ENCODE measurements at regions not wholly inside any gene's neighbourhood (a gene's known extent, or its start where the extent isn't known, plus 50 kb on each side); places are given as distances from the start of the nearest gene placed in this dataset.

DNA sequence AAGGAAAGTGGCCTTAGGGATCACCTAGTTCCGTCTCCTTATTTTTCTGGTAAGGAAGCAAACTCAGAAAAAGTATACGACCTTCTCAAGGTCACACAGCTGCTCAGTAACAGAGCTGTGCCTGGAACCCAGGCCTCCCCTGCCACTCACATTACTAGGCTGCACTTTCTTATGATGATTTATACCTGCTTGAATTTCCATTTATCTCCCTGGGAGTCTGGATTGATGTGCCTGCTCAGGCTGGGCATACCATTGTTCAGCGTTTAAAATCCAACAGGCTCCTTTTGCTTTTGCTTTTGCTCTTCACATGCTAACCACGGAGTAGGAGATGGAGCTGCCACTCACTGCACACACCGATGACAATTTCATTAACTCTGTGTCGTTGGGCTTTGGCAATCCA is 241.0 kb downstream of the OLFM4 start:
- peaks cover 0 to 8% of the 10 kb centered on the region in 2 experiments; a peak in 4 of 5 replicates for H3K9me3 Mint-ChIP-seq
- WGBS (ENCODE audit: extremely low coverage, insufficient read length, low lambda C conversion rate), result no CpG with 5 or more reads among the region's 6 CpGs
- DNase-seq, result no peak
- no peak overlapping the region for H2AK5ac ChIP-seq (ENCODE audit: insufficient read length, low read length)
- no peak overlapping the region for H2BK15ac ChIP-seq (ENCODE audit: low read depth, low read length)
- H2BK12ac ChIP-seq (ENCODE audit: insufficient read length, low read depth, low read length), result no peak overlapping the region
- H3K79me2 ChIP-seq (ENCODE audit: insufficient read depth, low read length), result no peaks in the 10 kb centered on the region
- H4K20me1 ChIP-seq (ENCODE audit: control insufficient read depth, insufficient read depth, insufficient read length), result no peaks in the 10 kb centered on the region
- no peak overlapping the region for H3K27ac ChIP-seq (ENCODE audit: insufficient read length, low read depth, low read length)
- no peak overlapping the region for H4K5ac ChIP-seq (ENCODE audit: insufficient read length, low read depth, low read length)
- TF ChIP-seq, protein P1, sequence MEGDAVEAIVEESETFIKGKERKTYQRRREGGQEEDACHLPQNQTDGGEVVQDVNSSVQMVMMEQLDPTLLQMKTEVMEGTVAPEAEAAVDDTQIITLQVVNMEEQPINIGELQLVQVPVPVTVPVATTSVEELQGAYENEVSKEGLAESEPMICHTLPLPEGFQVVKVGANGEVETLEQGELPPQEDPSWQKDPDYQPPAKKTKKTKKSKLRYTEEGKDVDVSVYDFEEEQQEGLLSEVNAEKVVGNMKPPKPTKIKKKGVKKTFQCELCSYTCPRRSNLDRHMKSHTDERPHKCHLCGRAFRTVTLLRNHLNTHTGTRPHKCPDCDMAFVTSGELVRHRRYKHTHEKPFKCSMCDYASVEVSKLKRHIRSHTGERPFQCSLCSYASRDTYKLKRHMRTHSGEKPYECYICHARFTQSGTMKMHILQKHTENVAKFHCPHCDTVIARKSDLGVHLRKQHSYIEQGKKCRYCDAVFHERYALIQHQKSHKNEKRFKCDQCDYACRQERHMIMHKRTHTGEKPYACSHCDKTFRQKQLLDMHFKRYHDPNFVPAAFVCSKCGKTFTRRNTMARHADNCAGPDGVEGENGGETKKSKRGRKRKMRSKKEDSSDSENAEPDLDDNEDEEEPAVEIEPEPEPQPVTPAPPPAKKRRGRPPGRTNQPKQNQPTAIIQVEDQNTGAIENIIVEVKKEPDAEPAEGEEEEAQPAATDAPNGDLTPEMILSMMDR (conservative IDR thresholded peaks at IDR 0.05), result no peak
- H3T11ph ChIP-seq (ENCODE audit: low read length), result no peak overlapping the region
- no peak overlapping the region for H3K14ac ChIP-seq (ENCODE audit: insufficient read depth, low read length)
- peaks cover 4 to 14% of the 10 kb centered on the region in 2 experiments for H3K4me1 Mint-ChIP-seq
- H3K9ac ChIP-seq (ENCODE audit: extremely low read depth, insufficient read length, low read length), result no peak overlapping the region
- H3K18ac ChIP-seq (ENCODE audit: insufficient read length, low read depth, low read length), result no peak overlapping the region
- H4K8ac ChIP-seq (replicated peaks; ENCODE audit: insufficient read length, low read depth, low read length), result no peak overlapping the region
- no peaks in the 10 kb centered on the region for H3K9me3 ChIP-seq (ENCODE audit: control insufficient read depth, low read depth, low read length)
- H2BK120ac ChIP-seq (ENCODE audit: low read depth, low read length, poor library complexity, severe bottlenecking), result no peak overlapping the region
- peaks cover 97% of the 10 kb centered on the region for H3K27me3 Mint-ChIP-seq (ENCODE audit: low read depth)
- no peaks in the 10 kb centered on the region for H3K4me1 ChIP-seq (ENCODE audit: insufficient read depth, low read length)
- no peak overlapping the region for H3K4ac ChIP-seq (ENCODE audit: low read depth, low read length)
- no peak overlapping the region for H3K4me3 Mint-ChIP-seq
- no peak overlapping the region for H2AFZ ChIP-seq (ENCODE audit: low read length)
- no peak overlapping the region for H3K4me2 ChIP-seq (ENCODE audit: insufficient read depth, insufficient read length, low read length)
- H3K27me3 ChIP-seq (ENCODE audit: insufficient read depth, low read length), result peaks cover 32% of the 10 kb centered on the region; the same call in 1 of the 2 replicates
- H3K23me2 ChIP-seq (ENCODE audit: insufficient read length, low read depth, low read length, poor library complexity, severe bottlenecking), result no peaks in the 10 kb centered on the region
- H3K23ac ChIP-seq (ENCODE audit: insufficient read length, low read depth, low read length), result no peak overlapping the region
- no peak overlapping the region for H3K56ac ChIP-seq (ENCODE audit: insufficient read length, low read depth, low read length)
- no peak overlapping the region for H3K27ac Mint-ChIP-seq
- H3K36me3 Mint-ChIP-seq (ENCODE audit: insufficient read depth in 1 of 3, low read depth in 3 of 3), result no peaks in the 10 kb centered on the region
- no peaks in the 10 kb centered on the region for H3K79me1 ChIP-seq (ENCODE audit: insufficient read depth, low read depth, low read length, poor library complexity, severe bottlenecking)
- no peak overlapping the region for H2BK5ac ChIP-seq (ENCODE audit: insufficient read length, low read length)
- no peak overlapping the region for H4K91ac ChIP-seq (ENCODE audit: insufficient read length, low read depth, low read length)
- H2BK20ac ChIP-seq (ENCODE audit: low read depth, low read length, poor library complexity, severe bottlenecking), result no peak overlapping the region

Data from H9 (cell line).